ENCODE measurements at regions not wholly inside any gene's neighbourhood (a gene's known extent, or its start where the extent isn't known, plus 50 kb on each side); places are given as distances from the start of the nearest gene placed in this dataset.

GRCh38 chr6:74956559-74957428 lies 249.1 kb downstream of the COL12A1 start:
- no peak for DNase-seq (ENCODE audit: low spot score in 2 of 2)
- H3K9me3 ChIP-seq, result peaks cover 6 to 11% of the 10 kb centered on the region in 2 donors
- intact Hi-C loops (cut with DNase I; ENCODE audit: low total_unique reads), result no loop called here
- H3K4me1 ChIP-seq, result no peaks in the 10 kb centered on the region
- H3K4me3 ChIP-seq, result no peak overlapping the region
- no peaks in the 10 kb centered on the region for H3K27me3 ChIP-seq
- no peak overlapping the region for H3K27ac ChIP-seq
- TF ChIP-seq POLR2A (IDR thresholded peaks at IDR 0.05), result no peak
- TF ChIP-seq, protein P1, sequence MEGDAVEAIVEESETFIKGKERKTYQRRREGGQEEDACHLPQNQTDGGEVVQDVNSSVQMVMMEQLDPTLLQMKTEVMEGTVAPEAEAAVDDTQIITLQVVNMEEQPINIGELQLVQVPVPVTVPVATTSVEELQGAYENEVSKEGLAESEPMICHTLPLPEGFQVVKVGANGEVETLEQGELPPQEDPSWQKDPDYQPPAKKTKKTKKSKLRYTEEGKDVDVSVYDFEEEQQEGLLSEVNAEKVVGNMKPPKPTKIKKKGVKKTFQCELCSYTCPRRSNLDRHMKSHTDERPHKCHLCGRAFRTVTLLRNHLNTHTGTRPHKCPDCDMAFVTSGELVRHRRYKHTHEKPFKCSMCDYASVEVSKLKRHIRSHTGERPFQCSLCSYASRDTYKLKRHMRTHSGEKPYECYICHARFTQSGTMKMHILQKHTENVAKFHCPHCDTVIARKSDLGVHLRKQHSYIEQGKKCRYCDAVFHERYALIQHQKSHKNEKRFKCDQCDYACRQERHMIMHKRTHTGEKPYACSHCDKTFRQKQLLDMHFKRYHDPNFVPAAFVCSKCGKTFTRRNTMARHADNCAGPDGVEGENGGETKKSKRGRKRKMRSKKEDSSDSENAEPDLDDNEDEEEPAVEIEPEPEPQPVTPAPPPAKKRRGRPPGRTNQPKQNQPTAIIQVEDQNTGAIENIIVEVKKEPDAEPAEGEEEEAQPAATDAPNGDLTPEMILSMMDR (IDR thresholded peaks at IDR 0.05), result no peak
- TF ChIP-seq POLR2AphosphoS5 (IDR thresholded peaks at IDR 0.05), result no peak
- H3K36me3 ChIP-seq, result no peaks in the 10 kb centered on the region

DNA sequence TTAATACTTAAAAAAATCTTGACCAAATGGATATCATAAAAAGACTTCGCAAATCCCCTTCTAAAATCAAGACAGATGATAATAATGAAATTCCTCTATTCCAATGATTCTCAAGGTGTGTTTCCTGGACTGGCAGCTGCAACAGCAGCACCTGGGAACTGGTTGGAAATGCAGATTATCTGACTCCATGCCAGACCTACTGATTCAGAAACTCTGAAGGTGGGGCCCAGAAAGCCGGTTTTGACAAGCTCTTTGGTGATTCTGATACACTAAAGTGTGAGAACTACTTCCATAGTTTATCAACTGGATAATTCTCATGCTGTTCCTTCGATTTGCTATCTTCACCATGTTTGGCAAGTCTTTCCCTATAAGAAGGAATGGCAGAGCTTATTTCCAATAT lies 252.1 kb downstream of the COL12A1 start:
- TF ChIP-seq, protein P1 (IDR thresholded peaks at IDR 0.05), result no peak
- no peak for TF ChIP-seq POLR2AphosphoS5 (IDR thresholded peaks at IDR 0.05)
- Histone ChIP-seq H3K27me3 (no peaks in the 10 kb centered on the region), H3K4me3 (no peak overlapping the region), H3K36me3 (no peaks in the 10 kb centered on the region), H3K27ac (no peak overlapping the region), H3K4me1 (no peaks in the 10 kb centered on the region), H3K9me3 (peaks cover 6 to 11% of the 10 kb centered on the region in 2 donors)
- intact Hi-C loops (cut with DNase I; ENCODE audit: low total_unique reads), result no loop called here
- DNase-seq (ENCODE audit: low spot score in 2 of 2), result no peak

DNA sequence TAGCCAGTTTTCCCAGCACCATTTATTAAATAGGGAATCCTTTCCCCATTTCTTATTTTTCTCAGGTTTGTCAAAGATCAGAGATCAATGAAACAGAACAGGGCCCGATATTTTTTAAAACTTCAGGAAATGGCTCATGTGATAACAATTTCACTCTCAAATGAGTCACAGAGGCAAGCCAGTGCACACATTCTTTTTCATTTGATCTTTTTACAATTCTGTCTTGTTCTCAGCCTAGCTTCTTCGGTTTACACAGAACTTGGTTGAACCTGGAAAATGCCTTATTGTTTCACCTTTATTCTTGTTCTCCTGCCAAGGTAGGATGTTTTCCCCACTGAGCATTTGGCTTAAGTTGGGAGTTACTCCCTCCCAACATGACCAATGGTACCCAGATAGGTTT lies 258.9 kb downstream of the COL12A1 start:
- no peak for DNase-seq (ENCODE audit: low spot score in 2 of 2)
- Histone ChIP-seq H3K36me3 (no peaks in the 10 kb centered on the region), H3K4me1 (no peaks in the 10 kb centered on the region), H3K27ac (no peak overlapping the region), H3K9me3 (peaks cover 1 to 2% of the 10 kb centered on the region in 2 donors), H3K27me3 (no peaks in the 10 kb centered on the region), H3K4me3 (no peak overlapping the region)
- TF ChIP-seq POLR2A (IDR thresholded peaks at IDR 0.05) (no peak), POLR2AphosphoS5 (IDR thresholded peaks at IDR 0.05) (no peak)
- TF ChIP-seq, protein P1 (IDR thresholded peaks at IDR 0.05), result no peak
- intact Hi-C loops (cut with DNase I; ENCODE audit: low total_unique reads), result no loop called here

GRCh38 chr6:74942130-74942529 lies 263.7 kb downstream of the COL12A1 start:
- Histone ChIP-seq H3K36me3 (no peaks in the 10 kb centered on the region), H3K27ac (no peak overlapping the region)
- no peak for DNase-seq (ENCODE audit: low spot score in 2 of 2)

GRCh38 chr6:74941424-74941823 lies 264.4 kb downstream of the COL12A1 start:
- Histone ChIP-seq H3K4me3 (no peak overlapping the region), H3K27ac (no peak overlapping the region), H3K36me3 (no peaks in the 10 kb centered on the region), H3K4me1 (no peaks in the 10 kb centered on the region), H3K9me3 (no peaks in the 10 kb centered on the region), H3K27me3 (no peaks in the 10 kb centered on the region)
- DNase-seq (ENCODE audit: low spot score in 2 of 2), result no peak
- intact Hi-C loops (cut with DNase I; ENCODE audit: low total_unique reads), result no loop called here
- TF ChIP-seq, protein P1 (IDR thresholded peaks at IDR 0.05), result no peak
- TF ChIP-seq POLR2A (IDR thresholded peaks at IDR 0.05) (no peak), POLR2AphosphoS5 (IDR thresholded peaks at IDR 0.05) (no peak)

More at GRCh38 chr6:74942130-74942529, 263.7 kb downstream of the COL12A1 start:
- H3K9me3 ChIP-seq, result no peaks in the 10 kb centered on the region
- no peak overlapping the region for H3K4me3 ChIP-seq
- H3K27me3 ChIP-seq, result no peaks in the 10 kb centered on the region
- TF ChIP-seq POLR2AphosphoS5 (IDR thresholded peaks at IDR 0.05), result no peak
- TF ChIP-seq, protein P1 (IDR thresholded peaks at IDR 0.05), result no peak
- no peak for TF ChIP-seq POLR2A (IDR thresholded peaks at IDR 0.05)
- H3K4me1 ChIP-seq, result no peaks in the 10 kb centered on the region
- intact Hi-C loops (cut with DNase I; ENCODE audit: low total_unique reads), result no loop called here

Measured in breast epithelium (tissue), 4 donors.